GM18861 (cell line): ENCODE measurements at regions not wholly inside any gene's neighbourhood (a gene's known extent, or its start where the extent isn't known, plus 50 kb on each side); places are given as distances from the start of the nearest gene placed in this dataset.

Source experiments
- ATAC-seq: cut with Tn5 transposase; IDR thresholded peaks from one replicate; pipeline ENCODE4 v1.9.1; 2021; ENCODE audit not compliant: unreplicated experiment

DNA sequence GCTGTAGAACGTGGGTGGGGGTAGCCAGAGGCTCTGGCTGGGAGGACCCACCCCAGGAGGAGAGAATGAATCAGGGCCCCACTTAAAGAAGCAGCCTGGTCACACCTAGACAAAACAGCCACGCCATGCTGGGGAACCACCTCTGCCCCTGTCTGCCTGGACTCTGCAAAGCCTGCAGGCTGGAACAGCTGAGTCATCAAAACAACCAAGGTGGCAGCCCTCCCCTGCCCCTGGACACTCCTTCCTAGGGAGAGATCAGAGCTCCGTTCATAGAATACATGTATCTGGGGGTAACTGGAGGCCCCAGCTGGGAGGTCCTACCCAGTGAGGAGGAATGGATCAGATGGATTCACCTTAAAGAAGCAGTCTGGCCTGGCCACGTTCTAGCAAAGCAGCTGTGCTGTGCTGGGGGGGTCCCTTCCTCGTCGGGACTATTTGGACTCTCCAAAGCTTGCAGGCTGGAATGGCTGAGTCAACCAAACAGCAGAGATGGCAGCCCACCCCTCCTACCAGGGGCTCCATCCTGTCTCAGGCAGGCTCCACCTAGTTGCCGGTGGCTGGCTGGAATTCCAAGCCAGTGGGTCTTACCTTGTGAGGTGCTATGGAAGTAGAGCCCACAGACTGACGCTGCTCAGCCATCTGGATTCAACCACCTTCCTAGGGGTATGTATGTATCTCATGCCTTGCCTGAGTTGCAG, 50.5 kb upstream of the NT5C1B start:
- ATAC-seq = no peak
